B cell (primary cell): ENCODE measurements at regions not wholly inside any gene's neighbourhood (a gene's known extent, or its start where the extent isn't known, plus 50 kb on each side); places are given as distances from the start of the nearest gene placed in this dataset.

Source experiments
- ATAC-seq: fragments of 200-7000 bp; cut with Tn5 transposase; one replicate; pipeline ENCODE4 v1.10.0; 2021; ENCODE audit warnings: low read depth, mild to moderate bottlenecking, moderate number of reproducible peaks, moderate library complexity
- CTCF ChIA-PET: fragments of 350-600 bp; sonication (Branson Sonifier 250); formaldehyde crosslinking; loops from one replicate; lab custom pipeline; 2021; ENCODE audit warnings: antibody characterized with exemption, inconsistent platforms; lab: Charles Lee
- POLR2A ChIA-PET: fragments of 350-600 bp; sonication (Branson Sonifier 250); formaldehyde crosslinking; loops from one replicate; lab custom pipeline; 2021; ENCODE audit warnings: antibody characterized with exemption; lab: Charles Lee
- DNase-seq: peaks from one replicate; pipeline ENCODE4 v3.0.0; 2013
- H2AFZ ChIP-seq: 2 replicates; pipeline ENCODE4 v1.6.1; 2012; ENCODE audit warnings: mild to moderate bottlenecking, low read depth, low read length; ENCODE audit not compliant: insufficient read depth, poor library complexity, severe bottlenecking
- H3K27ac ChIP-seq, 2 donors: 1 replicate in 1 of 2; 2 replicates in 1 of 2; pipeline ENCODE4 v1.5.1; 2012 to 2013; ENCODE audit warnings: low read length in 2 of 2, mild to moderate bottlenecking in 2 of 2, moderate library complexity in 1 of 2
- H3K27me3 ChIP-seq, 4 experiments: fragments of 200-600 bp in 1 of 4; sonication (generic) in 1 of 4; replicated peaks in 1 of 4; 1 replicate in 2 of 4; 2 replicates in 2 of 4; pipeline versions ENCODE4 v1.6.1 to v1.7.0; 2013 to 2016; ENCODE audit warnings: low read length in 3 of 4, mild to moderate bottlenecking in 2 of 4, mixed read lengths in 1 of 4, moderate library complexity in 1 of 4; ENCODE audit not compliant: insufficient read depth in 4 of 4, control insufficient read depth in 3 of 4; ENCODE audit errors: control extremely low read depth in 1 of 4
- H3K36me3 ChIP-seq, 2 experiments: replicated peaks in 1 of 2; 1 replicate in 1 of 2; 2 replicates in 1 of 2; pipeline versions ENCODE4 v1.6.1 to v1.7.1; 2013; ENCODE audit warnings: low read length in 1 of 2; ENCODE audit not compliant: insufficient read depth in 2 of 2, control insufficient read depth in 1 of 2; ENCODE audit errors: control extremely low read depth in 1 of 2, extremely low read depth in 1 of 2
- H3K4me1 ChIP-seq, 2 donors: fragments of 200-600 bp in 1 of 2; sonication (generic) in 1 of 2; 1 replicate in 1 of 2; 2 replicates in 1 of 2; pipeline versions ENCODE4 v1.5.1 to v1.6.1; 2013 to 2017; ENCODE audit warnings: low read length in 2 of 2; ENCODE audit not compliant: control insufficient read depth in 2 of 2, insufficient read depth in 2 of 2
- H3K4me2 ChIP-seq: replicated peaks from 2 replicates; pipeline ENCODE3; 2012; ENCODE audit warnings: mild to moderate bottlenecking, low read depth, low read length; ENCODE audit not compliant: poor library complexity, severe bottlenecking
- H3K4me3 ChIP-seq, 5 experiments: fragments of 200-600 bp in 1 of 5; sonication (generic) in 1 of 5; 1 replicate in 3 of 5; 2 replicates in 2 of 5; pipeline versions ENCODE4 v1.5.1 to v1.7.0; 2011 to 2016; ENCODE audit warnings: low read length in 4 of 5, mild to moderate bottlenecking in 4 of 5, low read depth in 2 of 5, control low read depth in 1 of 5, moderate library complexity in 1 of 5; ENCODE audit not compliant: insufficient read depth in 1 of 5; ENCODE audit errors: control extremely low read depth in 1 of 5, extremely low read depth in 1 of 5
- H3K79me2 ChIP-seq: fragments of 200-600 bp; sonication (generic); one replicate; pipeline ENCODE4 v1.6.0; 2016; ENCODE audit warnings: low read length; ENCODE audit not compliant: control insufficient read depth, insufficient read depth
- H3K9ac ChIP-seq: fragments of 200-600 bp; sonication (generic); 2 replicates; pipeline ENCODE4 v1.6.1; 2017; ENCODE audit warnings: mild to moderate bottlenecking, low read length, moderate library complexity
- H3K9me3 ChIP-seq, 3 donors: one replicate each; pipeline versions ENCODE4 v1.6.1 to v1.7.1; 2013; ENCODE audit warnings: low read length in 2 of 3; ENCODE audit not compliant: control insufficient read depth in 2 of 3, insufficient read depth in 1 of 3; ENCODE audit errors: control extremely low read depth in 1 of 3
- H4K20me1 ChIP-seq: 2 replicates; pipeline ENCODE4 v1.6.0; 2012; ENCODE audit warnings: mild to moderate bottlenecking, low read length; ENCODE audit not compliant: insufficient read depth, control insufficient read depth, poor library complexity, severe bottlenecking
- H3K27ac Mint-ChIP-seq: one replicate; pipeline ENCODE4 v1.8.0; 2021; ENCODE audit warnings: mixed read lengths
- H3K27me3 Mint-ChIP-seq: one replicate; pipeline ENCODE4 v1.8.0; 2021; ENCODE audit warnings: mixed read lengths
- H3K4me1 Mint-ChIP-seq: one replicate; pipeline ENCODE4 v1.8.0; 2021; ENCODE audit warnings: mixed read lengths
- H3K4me3 Mint-ChIP-seq: one replicate; pipeline ENCODE4 v1.8.0; 2021; ENCODE audit warnings: mixed read lengths
- H3K9me3 Mint-ChIP-seq: one replicate; pipeline ENCODE4 v1.8.0; 2022; ENCODE audit warnings: mixed read lengths; ENCODE audit not compliant: insufficient read depth
- EZH2 ChIP-seq: IDR thresholded peaks from 2 replicates; pipeline ENCODE4 v1.6.1; 2012; ENCODE audit warnings: borderline replicate concordance, low read depth, mild to moderate bottlenecking, moderate library complexity, low read length; ENCODE audit not compliant: insufficient read depth, poor library complexity, severe bottlenecking
- WGBS: methylation state at CpG from one replicate; pipeline ENCODE4 v1.1.5; 2013; ENCODE audit warnings: missing lambda C conversion rate; ENCODE audit not compliant: insufficient coverage; 5-methylcytosine and 5-hydroxymethylcytosine counted together
- intact Hi-C: fragments of 100-400 bp; cut with micrococcal nuclease; formaldehyde crosslinking; loops from one replicate; pipeline ENCODE4 v1.10.0; 2022
- TF ChIP-seq, protein P1 (sequence below): fragments of 200-600 bp; IDR thresholded peaks from one replicate; pipeline ENCODE4 v1.8.0; 2022; ENCODE audit warnings: antibody characterized with exemption, mild to moderate bottlenecking

DNA sequence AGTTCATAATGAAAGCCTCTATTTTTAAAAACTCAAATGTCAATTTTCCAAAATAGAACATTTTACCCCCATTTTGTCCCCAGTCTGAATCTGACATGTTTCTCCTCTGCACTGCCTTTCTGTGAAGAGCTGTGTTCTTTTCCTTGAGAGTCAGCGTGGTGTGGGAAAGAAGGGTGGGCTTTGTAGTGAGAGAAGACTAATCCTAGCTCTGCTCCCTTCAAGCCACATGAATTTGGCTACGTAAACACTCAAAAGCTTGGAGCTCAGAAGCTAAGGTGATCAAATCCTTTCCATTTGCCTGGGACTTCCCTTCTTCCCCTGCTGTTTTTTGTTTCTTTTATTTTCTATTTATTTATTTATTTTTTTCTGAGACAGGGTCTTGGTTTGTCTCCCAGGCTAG is 598.5 kb downstream of the TLR4 start:
- DNase-seq: no peak
- Mint-ChIP-seq H3K4me3 (no peak overlapping the region), H3K27me3 (no peaks in the 10 kb centered on the region), H3K9me3 (no peaks in the 10 kb centered on the region), H3K27ac (no peak overlapping the region), H3K4me1 (no peaks in the 10 kb centered on the region)
- CTCF ChIA-PET: no interaction called here
- POLR2A ChIA-PET: no interaction called here
- no peaks in the 10 kb centered on the region for H3K27me3 ChIP-seq
- H3K9ac ChIP-seq: no peak overlapping the region
- TF ChIP-seq EZH2: no peak
- TF ChIP-seq, protein P1, sequence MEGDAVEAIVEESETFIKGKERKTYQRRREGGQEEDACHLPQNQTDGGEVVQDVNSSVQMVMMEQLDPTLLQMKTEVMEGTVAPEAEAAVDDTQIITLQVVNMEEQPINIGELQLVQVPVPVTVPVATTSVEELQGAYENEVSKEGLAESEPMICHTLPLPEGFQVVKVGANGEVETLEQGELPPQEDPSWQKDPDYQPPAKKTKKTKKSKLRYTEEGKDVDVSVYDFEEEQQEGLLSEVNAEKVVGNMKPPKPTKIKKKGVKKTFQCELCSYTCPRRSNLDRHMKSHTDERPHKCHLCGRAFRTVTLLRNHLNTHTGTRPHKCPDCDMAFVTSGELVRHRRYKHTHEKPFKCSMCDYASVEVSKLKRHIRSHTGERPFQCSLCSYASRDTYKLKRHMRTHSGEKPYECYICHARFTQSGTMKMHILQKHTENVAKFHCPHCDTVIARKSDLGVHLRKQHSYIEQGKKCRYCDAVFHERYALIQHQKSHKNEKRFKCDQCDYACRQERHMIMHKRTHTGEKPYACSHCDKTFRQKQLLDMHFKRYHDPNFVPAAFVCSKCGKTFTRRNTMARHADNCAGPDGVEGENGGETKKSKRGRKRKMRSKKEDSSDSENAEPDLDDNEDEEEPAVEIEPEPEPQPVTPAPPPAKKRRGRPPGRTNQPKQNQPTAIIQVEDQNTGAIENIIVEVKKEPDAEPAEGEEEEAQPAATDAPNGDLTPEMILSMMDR: no peak
- H3K27ac ChIP-seq: no peak overlapping the region
- no peaks in the 10 kb centered on the region for H3K36me3 ChIP-seq
- no peaks in the 10 kb centered on the region for H4K20me1 ChIP-seq
- no peaks in the 10 kb centered on the region for H3K9me3 ChIP-seq
- H2AFZ ChIP-seq: no peak overlapping the region
- no CpG with 5 or more reads among the region's 2 CpGs for WGBS
- no peak for ATAC-seq
- intact Hi-C loops: no loop called here
- H3K4me3 ChIP-seq: no peak overlapping the region
- no peaks in the 10 kb centered on the region for H3K4me1 ChIP-seq
- no peak overlapping the region for H3K4me2 ChIP-seq
- no peaks in the 10 kb centered on the region for H3K79me2 ChIP-seq

DNA sequence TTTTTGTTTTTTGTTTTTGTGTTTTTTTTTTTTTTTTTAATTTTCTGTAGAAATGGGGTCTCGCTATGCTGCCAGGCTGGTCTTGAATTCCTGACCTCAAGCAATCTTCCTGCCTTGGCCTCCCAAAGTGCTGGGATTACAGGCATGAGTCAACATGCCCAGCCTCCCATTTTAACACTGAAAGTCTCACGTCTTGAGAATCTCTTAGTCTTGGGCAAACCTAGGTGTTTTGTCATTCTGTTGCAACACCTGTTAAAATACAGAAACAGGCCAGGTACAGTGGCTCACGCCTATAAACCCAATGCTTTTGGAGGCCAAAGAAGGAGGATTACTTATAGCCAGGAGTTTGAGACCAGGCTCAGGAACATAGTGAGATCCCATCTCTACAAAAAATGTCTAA is 599.0 kb downstream of the TLR4 start:
- Histone ChIP-seq H3K4me3 (no peak overlapping the region), H3K27me3 (no peaks in the 10 kb centered on the region), H3K79me2 (no peaks in the 10 kb centered on the region), H3K4me1 (no peaks in the 10 kb centered on the region), H3K27ac (no peak overlapping the region), H3K9me3 (no peaks in the 10 kb centered on the region), H4K20me1 (no peaks in the 10 kb centered on the region), H3K36me3 (no peaks in the 10 kb centered on the region), H2AFZ (no peak overlapping the region), H3K9ac (no peak overlapping the region), H3K4me2 (no peak overlapping the region)
- Mint-ChIP-seq H3K27ac (no peak overlapping the region), H3K4me1 (no peaks in the 10 kb centered on the region), H3K27me3 (no peaks in the 10 kb centered on the region), H3K9me3 (no peaks in the 10 kb centered on the region), H3K4me3 (no peak overlapping the region)
- 0% methylated on average over 1 of the region's 3 CpGs for WGBS
- no peak for DNase-seq
- intact Hi-C loops: no loop called here
- ATAC-seq: no peak
- ChIA-PET POLR2A (no interaction called here), CTCF (no interaction called here)
- TF ChIP-seq, protein P1: no peak
- no peak for TF ChIP-seq EZH2
